Lung microvascular endothelial cell (primary cell): ENCODE measurements at regions not wholly inside any gene's neighbourhood (a gene's known extent, or its start where the extent isn't known, plus 50 kb on each side); places are given as distances from the start of the nearest gene placed in this dataset.
"Not testable (repeated sequence)": the region's sequence is repeated elsewhere in the genome, so short reads cannot be mapped to it uniquely, and the experiment has no call there.

Experiments used
- DNase-seq, 2 donors: peaks; one replicate each; pipeline versions ENCODE4 v3.0.0 to v3.0.0-alpha.2; 2010; ENCODE audit warnings: low read depth in 2 of 2

- no peak for DNase-seq
Measured at GRCh38 chr1:47593598-47594285, 155.9 kb downstream of the FOXD2 start.

GRCh38 chr1:47594627-47595026 is 156.8 kb downstream of the FOXD2 start:
- no peak for DNase-seq

GRCh38 chr1:47596328-47596727 is 158.5 kb downstream of the FOXD2 start:
- no peak for DNase-seq

- no peak for DNase-seq
Measured at GRCh38 chr1:47598357-47598756, 160.5 kb downstream of the FOXD2 start.

- DNase-seq: no peak
Measured at GRCh38 chr1:47599777-47600176, 161.9 kb downstream of the FOXD2 start.

- not testable (repeated sequence) for DNase-seq
Measured at GRCh38 chr1:47602491-47602890, 164.6 kb downstream of the FOXD2 start.

- DNase-seq: not testable (repeated sequence)
Measured at GRCh38 chr1:47604869-47605268, 167.0 kb downstream of the FOXD2 start.

GRCh38 chr1:47608296-47608875 is 170.5 kb downstream of the FOXD2 start:
- no peak for DNase-seq

GRCh38 chr1:47611992-47612391 is 174.1 kb downstream of the FOXD2 start:
- DNase-seq: no peak

GRCh38 chr1:47612819-47613218 is 175.0 kb downstream of the FOXD2 start:
- no peak for DNase-seq

GRCh38 chr1:47616036-47616435 is 178.2 kb downstream of the FOXD2 start:
- DNase-seq: no peak

- no peak for DNase-seq
Measured at GRCh38 chr1:47616906-47617305, 179.1 kb downstream of the FOXD2 start.

- DNase-seq: no peak
Measured at GRCh38 chr1:47617381-47618221, 179.8 kb downstream of the FOXD2 start.

- DNase-seq: no peak
Measured at GRCh38 chr1:47618222-47618720, 180.4 kb downstream of the FOXD2 start.

- DNase-seq: no peak
Measured at GRCh38 chr1:47618830-47619229, 181.0 kb downstream of the FOXD2 start.

- no peak for DNase-seq
Measured at GRCh38 chr1:47621483-47621882, 183.6 kb downstream of the FOXD2 start.

GRCh38 chr1:47621977-47622376 is 184.1 kb downstream of the FOXD2 start:
- no peak for DNase-seq

- no peak for DNase-seq
Measured at GRCh38 chr1:47622776-47623556, 185.1 kb downstream of the FOXD2 start.

- no peak for DNase-seq
Measured at GRCh38 chr1:47623557-47623940, 185.7 kb downstream of the FOXD2 start.

- no peak for DNase-seq
Measured at GRCh38 chr1:47624531-47624930, 186.7 kb downstream of the FOXD2 start.

GRCh38 chr1:47627016-47627415 is 189.2 kb downstream of the FOXD2 start:
- no peak for DNase-seq
